Hepatocyte (in vitro differentiated cells): ENCODE measurements at regions not wholly inside any gene's neighbourhood (a gene's known extent, or its start where the extent isn't known, plus 50 kb on each side); places are given as distances from the start of the nearest gene placed in this dataset.

Experiments
- DNase-seq: peaks from one replicate; pipeline ENCODE4 v3.0.0-alpha.2; 2016; ENCODE audit warnings: low spot score
- H2AFZ ChIP-seq: fragments of 200-600 bp; sonication (generic); 2 replicates; pipeline ENCODE4 v1.6.0; 2016; ENCODE audit warnings: antibody characterized with exemption, mild to moderate bottlenecking
- H3K27ac ChIP-seq: fragments of 200-600 bp; sonication (generic); 2 replicates; pipeline ENCODE4 v1.5.1; 2016; ENCODE audit warnings: mild to moderate bottlenecking
- H3K27me3 ChIP-seq: fragments of 200-600 bp; sonication (generic); 2 replicates; pipeline ENCODE4 v1.6.1; 2016
- H3K36me3 ChIP-seq: fragments of 200-600 bp; sonication (generic); replicated peaks from 2 replicates; pipeline ENCODE4 v1.5.1; 2016; ENCODE audit warnings: low read depth; ENCODE audit not compliant: insufficient read depth
- H3K4me1 ChIP-seq: fragments of 200-600 bp; sonication (generic); 2 replicates; pipeline ENCODE4 v1.5.1; 2016; ENCODE audit warnings: mild to moderate bottlenecking, moderate library complexity; ENCODE audit not compliant: insufficient read depth
- H3K4me2 ChIP-seq: fragments of 200-600 bp; sonication (generic); 2 replicates; pipeline ENCODE4 v1.6.0; 2016
- H3K4me3 ChIP-seq: fragments of 200-600 bp; sonication (generic); 2 replicates; pipeline ENCODE4 v1.5.1; 2016; ENCODE audit warnings: mild to moderate bottlenecking
- H3K79me2 ChIP-seq: fragments of 200-600 bp; sonication (generic); 2 replicates; pipeline ENCODE4 v1.6.0; 2017; ENCODE audit warnings: mild to moderate bottlenecking
- H3K9me2 ChIP-seq: fragments of 200-600 bp; sonication (generic); replicated peaks from 2 replicates; pipeline ENCODE4 v1.6.0; 2017; ENCODE audit warnings: mild to moderate bottlenecking; ENCODE audit not compliant: insufficient read depth
- H3K9me3 ChIP-seq: fragments of 200-600 bp; sonication (generic); 2 replicates; pipeline ENCODE4 v1.5.1; 2016; ENCODE audit warnings: low read depth, mild to moderate bottlenecking
- H4K20me1 ChIP-seq: fragments of 200-600 bp; sonication (generic); 2 replicates; pipeline ENCODE4 v1.6.0; 2016; ENCODE audit warnings: mild to moderate bottlenecking; ENCODE audit not compliant: insufficient read depth, poor library complexity, severe bottlenecking
- EZH2 ChIP-seq: fragments of 200-600 bp; sonication (generic); IDR thresholded peaks from 2 replicates; pipeline ENCODE4 v1.6.1; 2016; ENCODE audit warnings: antibody characterized with exemption, mild to moderate bottlenecking, borderline replicate concordance
- EZH2phosphoT487 ChIP-seq: fragments of 200-600 bp; sonication (generic); IDR thresholded peaks from one replicate; pipeline ENCODE4 v1.6.1; 2018; ENCODE audit warnings: antibody characterized with exemption, mild to moderate bottlenecking, low read depth, moderate library complexity; ENCODE audit not compliant: unreplicated experiment, severe bottlenecking
- WGBS: methylation state at CpG from one replicate; pipeline ENCODE4 v1.1.6; 2016; ENCODE audit warnings: low lambda C conversion rate; ENCODE audit errors: missing lambda C conversion rate; 5-methylcytosine and 5-hydroxymethylcytosine counted together
- TF ChIP-seq, protein P1 (sequence below): fragments of 200-600 bp; sonication (generic); IDR thresholded peaks from 2 replicates; pipeline ENCODE4 v1.5.1; 2016; ENCODE audit warnings: antibody characterized with exemption, mild to moderate bottlenecking; ENCODE audit not compliant: poor library complexity

GRCh38 chr14:48349689-48350088 lies 674.3 kb upstream of the MDGA2 start:
- no peak overlapping the region for H3K4me2 ChIP-seq
- no peaks in the 10 kb centered on the region for H4K20me1 ChIP-seq
- no peaks in the 10 kb centered on the region for H3K9me3 ChIP-seq
- H3K4me1 ChIP-seq = no peaks in the 10 kb centered on the region
- DNase-seq = no peak
- WGBS = 89% methylated on average over 2 of the region's 2 CpGs
- no peaks in the 10 kb centered on the region for H3K36me3 ChIP-seq
- no peaks in the 10 kb centered on the region for H3K27me3 ChIP-seq
- no peak for TF ChIP-seq EZH2phosphoT487
- TF ChIP-seq, protein P1, sequence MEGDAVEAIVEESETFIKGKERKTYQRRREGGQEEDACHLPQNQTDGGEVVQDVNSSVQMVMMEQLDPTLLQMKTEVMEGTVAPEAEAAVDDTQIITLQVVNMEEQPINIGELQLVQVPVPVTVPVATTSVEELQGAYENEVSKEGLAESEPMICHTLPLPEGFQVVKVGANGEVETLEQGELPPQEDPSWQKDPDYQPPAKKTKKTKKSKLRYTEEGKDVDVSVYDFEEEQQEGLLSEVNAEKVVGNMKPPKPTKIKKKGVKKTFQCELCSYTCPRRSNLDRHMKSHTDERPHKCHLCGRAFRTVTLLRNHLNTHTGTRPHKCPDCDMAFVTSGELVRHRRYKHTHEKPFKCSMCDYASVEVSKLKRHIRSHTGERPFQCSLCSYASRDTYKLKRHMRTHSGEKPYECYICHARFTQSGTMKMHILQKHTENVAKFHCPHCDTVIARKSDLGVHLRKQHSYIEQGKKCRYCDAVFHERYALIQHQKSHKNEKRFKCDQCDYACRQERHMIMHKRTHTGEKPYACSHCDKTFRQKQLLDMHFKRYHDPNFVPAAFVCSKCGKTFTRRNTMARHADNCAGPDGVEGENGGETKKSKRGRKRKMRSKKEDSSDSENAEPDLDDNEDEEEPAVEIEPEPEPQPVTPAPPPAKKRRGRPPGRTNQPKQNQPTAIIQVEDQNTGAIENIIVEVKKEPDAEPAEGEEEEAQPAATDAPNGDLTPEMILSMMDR = no peak
- no peak for TF ChIP-seq EZH2
- no peak overlapping the region for H2AFZ ChIP-seq
- no peak overlapping the region for H3K4me3 ChIP-seq
- no peak overlapping the region for H3K27ac ChIP-seq
- no peaks in the 10 kb centered on the region for H3K9me2 ChIP-seq
- H3K79me2 ChIP-seq = no peaks in the 10 kb centered on the region

- Histone ChIP-seq H3K4me3 (no peak overlapping the region), H3K9me3 (no peaks in the 10 kb centered on the region), H3K27ac (no peak overlapping the region), H3K36me3 (no peaks in the 10 kb centered on the region), H3K9me2 (no peaks in the 10 kb centered on the region), H3K4me1 (no peaks in the 10 kb centered on the region), H3K27me3 (no peaks in the 10 kb centered on the region), H4K20me1 (no peaks in the 10 kb centered on the region), H2AFZ (no peak overlapping the region), H3K79me2 (no peaks in the 10 kb centered on the region), H3K4me2 (no peak overlapping the region)
- 77% methylated on average over 1 of the region's 1 CpG for WGBS
- TF ChIP-seq, protein P1 = no peak
- TF ChIP-seq EZH2phosphoT487 (no peak), EZH2 (no peak)
- no peak for DNase-seq
Measured at GRCh38 chr14:48341069-48341468, 665.7 kb upstream of the MDGA2 start.

DNA sequence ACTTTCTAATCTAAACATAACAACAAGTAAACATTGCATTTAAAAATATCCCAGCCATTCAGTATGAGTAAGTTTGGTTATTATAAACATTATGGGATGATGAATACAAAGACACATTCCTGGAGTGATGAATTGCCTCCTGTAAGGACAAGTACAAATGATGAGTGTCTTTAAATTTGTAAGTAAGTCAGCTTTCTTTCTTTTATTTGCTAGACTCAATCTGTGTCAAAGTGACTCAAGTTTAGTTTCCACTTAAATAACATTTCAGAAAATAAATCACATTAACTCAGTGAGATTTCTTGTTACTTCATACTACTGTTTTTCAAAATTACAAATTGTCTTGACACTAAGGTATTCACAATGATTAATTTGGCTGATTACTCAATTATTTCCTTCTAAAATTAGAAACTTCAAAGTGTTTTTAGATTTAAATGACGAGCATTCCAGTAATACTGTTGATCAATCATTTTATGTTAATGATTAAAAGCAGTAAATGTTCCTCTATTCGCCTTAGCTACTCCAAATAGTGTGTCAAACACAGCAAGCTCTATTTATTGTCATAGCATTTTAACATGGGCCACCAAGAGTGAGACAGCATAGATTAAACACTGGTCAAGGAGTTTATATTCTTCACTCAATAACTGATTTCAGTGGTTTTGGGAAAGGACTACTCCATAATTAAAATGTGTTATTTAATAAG lies 658.0 kb upstream of the MDGA2 start:
- Histone ChIP-seq H3K36me3 (no peaks in the 10 kb centered on the region), H3K27ac (no peak overlapping the region), H3K9me3 (no peaks in the 10 kb centered on the region), H3K9me2 (no peaks in the 10 kb centered on the region), H2AFZ (no peak overlapping the region), H3K79me2 (no peaks in the 10 kb centered on the region), H3K4me2 (no peak overlapping the region), H3K4me3 (no peak overlapping the region), H4K20me1 (no peaks in the 10 kb centered on the region), H3K4me1 (peaks cover 5% of the 10 kb centered on the region), H3K27me3 (no peaks in the 10 kb centered on the region)
- DNase-seq = no peak
- TF ChIP-seq, protein P1 = no peak
- TF ChIP-seq EZH2 (no peak), EZH2phosphoT487 (no peak)
- 63% methylated on average over 2 of the region's 2 CpGs for WGBS
